B cell (primary cell): ENCODE measurements at regions not wholly inside any gene's neighbourhood (a gene's known extent, or its start where the extent isn't known, plus 50 kb on each side); places are given as distances from the start of the nearest gene placed in this dataset.

ENCODE experiments used
- CTCF ChIP-seq: fragments of 200-600 bp; IDR thresholded peaks from one replicate; pipeline ENCODE4 v1.8.0; 2022; ENCODE audit warnings: antibody characterized with exemption, mild to moderate bottlenecking
- EZH2 ChIP-seq: IDR thresholded peaks from 2 replicates; pipeline ENCODE4 v1.6.1; 2012; ENCODE audit warnings: borderline replicate concordance, low read depth, mild to moderate bottlenecking, moderate library complexity, low read length; ENCODE audit not compliant: insufficient read depth, poor library complexity, severe bottlenecking

- TF ChIP-seq CTCF (no peak), EZH2 (no peak)
Observed at GRCh38 chr12:46518169-46518568, 145.6 kb upstream of the SLC38A2 start.
